ENCODE measurements at regions not wholly inside any gene's neighbourhood (a gene's known extent, or its start where the extent isn't known, plus 50 kb on each side); places are given as distances from the start of the nearest gene placed in this dataset.

DNA sequence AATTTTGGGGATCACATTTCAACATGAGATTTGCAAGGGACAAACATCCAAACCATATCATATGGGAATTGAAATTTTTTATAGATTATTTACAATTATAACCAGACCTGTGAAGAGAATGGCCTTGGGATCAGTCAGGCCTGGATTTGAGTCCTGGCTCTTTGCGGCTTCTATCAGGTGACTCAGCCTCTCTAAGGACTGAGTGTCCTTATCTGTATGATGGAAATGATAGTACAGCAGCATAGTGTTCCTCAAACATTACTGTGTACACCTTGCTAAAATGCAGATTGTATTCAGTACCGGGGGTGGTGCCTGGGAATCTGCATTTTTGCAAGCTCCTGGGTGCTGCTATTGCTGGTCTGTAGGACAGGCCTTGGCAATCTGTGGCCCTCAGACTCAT is 206.7 kb upstream of the PROK2 start:
- Histone ChIP-seq H2BK120ac (ENCODE audit: low read depth, low read length) (no peak overlapping the region), H2BK15ac (ENCODE audit: low read length) (no peak overlapping the region), H3K27ac (replicated peaks; ENCODE audit: low read length) (no peak overlapping the region), H2AK5ac (ENCODE audit: low read depth, low read length) (no peak overlapping the region), H3K4ac (ENCODE audit: low read length) (no peak overlapping the region), H3K27me3 (ENCODE audit: control insufficient read depth in 3 of 3, insufficient read depth in 3 of 3, low read depth in 1 of 3, low read length in 3 of 3) (no peaks in the 10 kb centered on the region), H3K4me2 (ENCODE audit: insufficient read depth, low read length, poor library complexity, severe bottlenecking) (no peak overlapping the region), H3K9ac (ENCODE audit: low read depth, low read length, poor library complexity) (no peak overlapping the region), H2BK12ac (ENCODE audit: low read length) (no peak overlapping the region), H3K79me1 (ENCODE audit: low read depth, low read length) (no peaks in the 10 kb centered on the region), H2AFZ (ENCODE audit: low read length) (no peak overlapping the region), H4K8ac (ENCODE audit: low read depth, low read length) (no peak overlapping the region), H3K18ac (ENCODE audit: low read length) (no peak overlapping the region), H3K23ac (ENCODE audit: low read depth, low read length, poor library complexity) (no peak overlapping the region), H3K4me1 (ENCODE audit: control insufficient read depth in 2 of 2, insufficient read depth in 1 of 2, low read depth in 1 of 2, low read length in 2 of 2) (peaks cover 0 to 2% of the 10 kb centered on the region in 2 donors), H2BK5ac (ENCODE audit: low read length) (no peak overlapping the region), H3K4me3 (ENCODE audit: low read length in 2 of 2) (no peak overlapping the region), H4K91ac (ENCODE audit: low read depth, low read length, poor library complexity) (no peak overlapping the region), H3K36me3 (replicated peaks in 1 of 2; ENCODE audit: control insufficient read depth in 2 of 2, insufficient read depth in 2 of 2, low read length in 2 of 2) (no peaks in the 10 kb centered on the region), H3K9me3 (replicated peaks in 1 of 2; ENCODE audit: control insufficient read depth in 2 of 2, insufficient read depth in 1 of 2, low read depth in 1 of 2, low read length in 2 of 2) (no peaks in the 10 kb centered on the region), H3K14ac (ENCODE audit: low read length) (no peak overlapping the region)
- no CpG with 5 or more reads among the region's 2 CpGs for WGBS, 2 donors (ENCODE audit: extremely low coverage in 2 of 2, insufficient read length in 2 of 2, insufficient replicate concordance in 1 of 2)
- no peak for DNase-seq (ENCODE audit: low spot score)

- no peak for DNase-seq (ENCODE audit: low spot score)
- no peak overlapping the region for H3K4ac ChIP-seq (ENCODE audit: low read length)
- H3K9ac ChIP-seq (ENCODE audit: low read depth, low read length, poor library complexity): no peak overlapping the region
- H3K14ac ChIP-seq (ENCODE audit: low read length): no peak overlapping the region
- H3K27me3 ChIP-seq (ENCODE audit: control insufficient read depth in 3 of 3, insufficient read depth in 3 of 3, low read depth in 1 of 3, low read length in 3 of 3): no peaks in the 10 kb centered on the region
- H2BK5ac ChIP-seq (ENCODE audit: low read length): no peak overlapping the region
- H3K79me1 ChIP-seq (ENCODE audit: low read depth, low read length): no peaks in the 10 kb centered on the region
- no peak overlapping the region for H3K23ac ChIP-seq (ENCODE audit: low read depth, low read length, poor library complexity)
- no peak overlapping the region for H3K4me3 ChIP-seq (ENCODE audit: low read length in 2 of 2)
- no peak overlapping the region for H3K4me2 ChIP-seq (ENCODE audit: insufficient read depth, low read length, poor library complexity, severe bottlenecking)
- H2AK5ac ChIP-seq (ENCODE audit: low read depth, low read length): no peak overlapping the region
- no peak overlapping the region for H3K27ac ChIP-seq (replicated peaks; ENCODE audit: low read length)
- H2BK15ac ChIP-seq (ENCODE audit: low read length): no peak overlapping the region
- no peak overlapping the region for H2BK120ac ChIP-seq (ENCODE audit: low read depth, low read length)
- no peak overlapping the region for H4K91ac ChIP-seq (ENCODE audit: low read depth, low read length, poor library complexity)
- H4K8ac ChIP-seq (ENCODE audit: low read depth, low read length): no peak overlapping the region
- no peak overlapping the region for H2AFZ ChIP-seq (ENCODE audit: low read length)
- H3K36me3 ChIP-seq (replicated peaks in 1 of 2; ENCODE audit: control insufficient read depth in 2 of 2, insufficient read depth in 2 of 2, low read length in 2 of 2): no peaks in the 10 kb centered on the region
- H2BK12ac ChIP-seq (ENCODE audit: low read length): no peak overlapping the region
- H3K4me1 ChIP-seq (ENCODE audit: control insufficient read depth in 2 of 2, insufficient read depth in 1 of 2, low read depth in 1 of 2, low read length in 2 of 2): peaks cover 0 to 2% of the 10 kb centered on the region in 2 donors
- H3K9me3 ChIP-seq (replicated peaks in 1 of 2; ENCODE audit: control insufficient read depth in 2 of 2, insufficient read depth in 1 of 2, low read depth in 1 of 2, low read length in 2 of 2): no peaks in the 10 kb centered on the region
- no CpG with 5 or more reads among the region's 3 CpGs for WGBS, 2 donors (ENCODE audit: extremely low coverage in 2 of 2, insufficient read length in 2 of 2, insufficient replicate concordance in 1 of 2)
- H3K18ac ChIP-seq (ENCODE audit: low read length): no peak overlapping the region
These were observed 206.1 kb upstream of the PROK2 start for GRCh38 chr3:71991046-71991445.

GRCh38 chr3:71990545-71990944 is 205.6 kb upstream of the PROK2 start:
- Histone ChIP-seq H3K4me3 (ENCODE audit: low read length in 2 of 2) (no peak overlapping the region), H2AFZ (ENCODE audit: low read length) (no peak overlapping the region), H3K4ac (ENCODE audit: low read length) (no peak overlapping the region), H3K36me3 (replicated peaks in 1 of 2; ENCODE audit: control insufficient read depth in 2 of 2, insufficient read depth in 2 of 2, low read length in 2 of 2) (no peaks in the 10 kb centered on the region), H2BK120ac (ENCODE audit: low read depth, low read length) (no peak overlapping the region), H3K18ac (ENCODE audit: low read length) (no peak overlapping the region), H3K14ac (ENCODE audit: low read length) (no peak overlapping the region), H2AK5ac (ENCODE audit: low read depth, low read length) (no peak overlapping the region), H2BK15ac (ENCODE audit: low read length) (no peak overlapping the region), H3K4me1 (ENCODE audit: control insufficient read depth in 2 of 2, insufficient read depth in 1 of 2, low read depth in 1 of 2, low read length in 2 of 2) (peaks cover 0 to 2% of the 10 kb centered on the region in 2 donors), H3K27ac (replicated peaks; ENCODE audit: low read length) (no peak overlapping the region), H3K27me3 (ENCODE audit: control insufficient read depth in 3 of 3, insufficient read depth in 3 of 3, low read depth in 1 of 3, low read length in 3 of 3) (no peaks in the 10 kb centered on the region), H3K9ac (ENCODE audit: low read depth, low read length, poor library complexity) (no peak overlapping the region), H2BK5ac (ENCODE audit: low read length) (no peak overlapping the region), H4K91ac (ENCODE audit: low read depth, low read length, poor library complexity) (no peak overlapping the region), H3K23ac (ENCODE audit: low read depth, low read length, poor library complexity) (no peak overlapping the region), H2BK12ac (ENCODE audit: low read length) (no peak overlapping the region), H3K4me2 (ENCODE audit: insufficient read depth, low read length, poor library complexity, severe bottlenecking) (no peak overlapping the region), H4K8ac (ENCODE audit: low read depth, low read length) (no peak overlapping the region), H3K79me1 (ENCODE audit: low read depth, low read length) (no peaks in the 10 kb centered on the region), H3K9me3 (replicated peaks in 1 of 2; ENCODE audit: control insufficient read depth in 2 of 2, insufficient read depth in 1 of 2, low read depth in 1 of 2, low read length in 2 of 2) (no peaks in the 10 kb centered on the region)
- no peak for DNase-seq (ENCODE audit: low spot score)

DNA sequence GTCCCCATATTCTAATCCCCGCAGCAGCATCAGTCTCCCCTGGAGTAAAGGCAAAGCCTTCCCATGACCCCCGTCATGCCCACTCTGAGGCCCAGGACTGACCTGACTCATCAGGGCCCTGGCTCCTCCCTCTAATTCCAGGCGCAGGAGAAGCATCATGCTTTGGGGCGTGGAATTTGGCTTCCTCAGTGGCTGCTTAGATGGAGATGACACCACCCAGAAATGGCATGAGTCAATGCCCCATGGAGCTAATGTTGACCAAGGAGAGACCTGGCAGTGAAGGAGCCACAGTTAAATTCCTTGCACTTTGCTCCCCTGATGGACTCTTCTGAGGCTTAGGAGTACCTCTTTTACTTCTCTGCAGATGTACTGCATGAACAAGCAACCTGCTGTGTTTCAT is 204.2 kb upstream of the PROK2 start:
- no peaks in the 10 kb centered on the region for H3K27me3 ChIP-seq (ENCODE audit: control insufficient read depth in 3 of 3, insufficient read depth in 3 of 3, low read depth in 1 of 3, low read length in 3 of 3)
- no peak overlapping the region for H3K4me2 ChIP-seq (ENCODE audit: insufficient read depth, low read length, poor library complexity, severe bottlenecking)
- H3K4me1 ChIP-seq (ENCODE audit: control insufficient read depth in 2 of 2, insufficient read depth in 1 of 2, low read depth in 1 of 2, low read length in 2 of 2): peaks cover 0 to 2% of the 10 kb centered on the region in 2 donors
- no peak for DNase-seq (ENCODE audit: low spot score)
- no peak overlapping the region for H2BK120ac ChIP-seq (ENCODE audit: low read depth, low read length)
- H3K23ac ChIP-seq (ENCODE audit: low read depth, low read length, poor library complexity): no peak overlapping the region
- no peak overlapping the region for H3K4ac ChIP-seq (ENCODE audit: low read length)
- WGBS, 2 donors (ENCODE audit: extremely low coverage in 2 of 2, insufficient read length in 2 of 2, insufficient replicate concordance in 1 of 2): no CpG with 5 or more reads among the region's 4 CpGs
- H4K8ac ChIP-seq (ENCODE audit: low read depth, low read length): no peak overlapping the region
- H2BK15ac ChIP-seq (ENCODE audit: low read length): no peak overlapping the region
- no peak overlapping the region for H3K9ac ChIP-seq (ENCODE audit: low read depth, low read length, poor library complexity)
- no peaks in the 10 kb centered on the region for H3K36me3 ChIP-seq (replicated peaks in 1 of 2; ENCODE audit: control insufficient read depth in 2 of 2, insufficient read depth in 2 of 2, low read length in 2 of 2)
- H2AFZ ChIP-seq (ENCODE audit: low read length): no peak overlapping the region
- H3K14ac ChIP-seq (ENCODE audit: low read length): peak overlapping the region; percentile 22
- no peak overlapping the region for H2AK5ac ChIP-seq (ENCODE audit: low read depth, low read length)
- no peaks in the 10 kb centered on the region for H3K9me3 ChIP-seq (replicated peaks in 1 of 2; ENCODE audit: control insufficient read depth in 2 of 2, insufficient read depth in 1 of 2, low read depth in 1 of 2, low read length in 2 of 2)
- H3K27ac ChIP-seq (replicated peaks; ENCODE audit: low read length): no peak overlapping the region
- no peak overlapping the region for H2BK12ac ChIP-seq (ENCODE audit: low read length)
- H2BK5ac ChIP-seq (ENCODE audit: low read length): no peak overlapping the region
- no peak overlapping the region for H4K91ac ChIP-seq (ENCODE audit: low read depth, low read length, poor library complexity)
- H3K4me3 ChIP-seq (ENCODE audit: low read length in 2 of 2): no peak overlapping the region
- no peak overlapping the region for H3K18ac ChIP-seq (ENCODE audit: low read length)
- no peaks in the 10 kb centered on the region for H3K79me1 ChIP-seq (ENCODE audit: low read depth, low read length)

Data from neuronal stem cell (in vitro differentiated cells).